Upper lobe of left lung (tissue), 4 donors: ENCODE measurements at regions not wholly inside any gene's neighbourhood (a gene's known extent, or its start where the extent isn't known, plus 50 kb on each side); places are given as distances from the start of the nearest gene placed in this dataset.

Source experiments
- EP300 ChIP-seq, 4 donors: sonication (generic); formaldehyde crosslinking; IDR thresholded peaks; one replicate each; pipeline ENCODE4 v1.5.1; 2017; ENCODE audit warnings: antibody characterized with exemption in 4 of 4, control low read depth in 2 of 4
- POLR2AphosphoS5 ChIP-seq, 2 donors: sonication (generic); formaldehyde crosslinking; IDR thresholded peaks; one replicate each; pipeline ENCODE4 v1.5.1; 2017; ENCODE audit warnings: antibody characterized with exemption in 2 of 2
- TF ChIP-seq, protein P1 (sequence below), 6 experiments: fragments of 450-650 bp in 4 of 6; fragments of 200-600 bp in 2 of 6; sonication (generic) in 2 of 6; IDR thresholded peaks; one replicate each; pipeline ENCODE4 v1.5.1; 2016 to 2019; ENCODE audit warnings: antibody characterized with exemption in 6 of 6

DNA sequence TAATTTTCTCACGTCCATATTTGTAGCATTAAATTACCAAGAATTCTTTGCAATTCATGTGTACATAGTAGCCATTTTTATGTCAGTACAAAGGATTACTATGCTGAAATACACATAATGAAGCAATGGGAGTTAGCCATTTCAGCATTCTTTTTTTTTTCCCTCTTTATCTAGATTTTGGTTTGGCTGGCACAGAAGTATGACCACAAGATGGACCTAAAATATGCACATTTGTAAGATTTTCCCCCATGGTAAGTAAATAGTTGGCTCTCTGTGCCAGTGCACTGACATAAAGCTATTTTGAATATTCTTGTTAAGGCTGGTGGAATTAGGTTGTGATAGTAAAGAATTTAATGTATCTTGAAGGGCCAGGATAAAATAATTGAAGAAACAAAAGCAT is 486.1 kb upstream of the BTBD3 start:
- TF ChIP-seq EP300 (IDR thresholded peaks at IDR 0.05) (no peak), POLR2AphosphoS5 (IDR thresholded peaks at IDR 0.05) (no peak)
- TF ChIP-seq, protein P1, sequence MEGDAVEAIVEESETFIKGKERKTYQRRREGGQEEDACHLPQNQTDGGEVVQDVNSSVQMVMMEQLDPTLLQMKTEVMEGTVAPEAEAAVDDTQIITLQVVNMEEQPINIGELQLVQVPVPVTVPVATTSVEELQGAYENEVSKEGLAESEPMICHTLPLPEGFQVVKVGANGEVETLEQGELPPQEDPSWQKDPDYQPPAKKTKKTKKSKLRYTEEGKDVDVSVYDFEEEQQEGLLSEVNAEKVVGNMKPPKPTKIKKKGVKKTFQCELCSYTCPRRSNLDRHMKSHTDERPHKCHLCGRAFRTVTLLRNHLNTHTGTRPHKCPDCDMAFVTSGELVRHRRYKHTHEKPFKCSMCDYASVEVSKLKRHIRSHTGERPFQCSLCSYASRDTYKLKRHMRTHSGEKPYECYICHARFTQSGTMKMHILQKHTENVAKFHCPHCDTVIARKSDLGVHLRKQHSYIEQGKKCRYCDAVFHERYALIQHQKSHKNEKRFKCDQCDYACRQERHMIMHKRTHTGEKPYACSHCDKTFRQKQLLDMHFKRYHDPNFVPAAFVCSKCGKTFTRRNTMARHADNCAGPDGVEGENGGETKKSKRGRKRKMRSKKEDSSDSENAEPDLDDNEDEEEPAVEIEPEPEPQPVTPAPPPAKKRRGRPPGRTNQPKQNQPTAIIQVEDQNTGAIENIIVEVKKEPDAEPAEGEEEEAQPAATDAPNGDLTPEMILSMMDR (IDR thresholded peaks at IDR 0.05) = no peak
